ENCODE measurements at regions not wholly inside any gene's neighbourhood (a gene's known extent, or its start where the extent isn't known, plus 50 kb on each side); places are given as distances from the start of the nearest gene placed in this dataset.
A peak's percentile ranks its signal among the peaks of the same experiment; 100 is the strongest.
"Not testable (repeated sequence)": the region's sequence is repeated elsewhere in the genome, so short reads cannot be mapped to it uniquely, and the experiment has no call there.

DNA sequence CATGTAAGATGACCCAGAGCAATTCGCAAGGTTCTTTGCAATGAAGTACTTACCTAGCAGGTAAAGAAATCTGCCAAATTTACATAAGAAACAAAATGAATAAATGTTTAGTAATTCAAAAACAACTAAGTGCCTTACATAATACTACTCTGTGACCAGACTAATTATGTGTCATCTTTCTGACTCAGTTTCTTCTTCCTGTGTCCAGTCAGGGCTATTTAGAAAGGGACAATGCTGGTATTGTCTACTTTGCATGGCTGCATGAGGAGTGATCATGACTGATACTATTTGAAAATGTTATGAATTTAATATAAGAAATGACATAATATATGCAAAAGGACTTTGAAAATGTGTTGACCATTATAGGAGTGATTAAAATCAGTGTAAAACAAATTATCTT lies 210.0 kb downstream of the TMEM161B start:
- H3K4me1 ChIP-seq (ENCODE audit: control insufficient read depth, extremely low read depth, insufficient read depth, low read length): no peaks in the 10 kb centered on the region
- no peaks in the 10 kb centered on the region for H3K79me2 ChIP-seq (ENCODE audit: control insufficient read depth, insufficient read depth, low read length)
- H3K4me2 ChIP-seq (ENCODE audit: extremely low read depth, insufficient read depth, low read length): no peak overlapping the region
- no peak overlapping the region for H3K27ac ChIP-seq (ENCODE audit: insufficient read depth, low read length)
- H2AFZ ChIP-seq (ENCODE audit: low read length): no peak overlapping the region
- H3K36me3 ChIP-seq (ENCODE audit: control insufficient read depth, insufficient read depth, low read length): no peaks in the 10 kb centered on the region
- no peak overlapping the region for H3K4me3 ChIP-seq (replicated peaks in 1 of 4; ENCODE audit: control extremely low read depth in 1 of 4, insufficient read depth in 1 of 4, low read depth in 3 of 4, low read length in 4 of 4)
- no peaks in the 10 kb centered on the region for H3K27me3 ChIP-seq (ENCODE audit: control insufficient read depth, insufficient read depth, low read length)
- H3K9ac ChIP-seq (ENCODE audit: insufficient read depth, low read length): no peak overlapping the region
- no peak for TF ChIP-seq EZH2 (IDR thresholded peaks at IDR 0.05; ENCODE audit: low read length, missing control alignments)
- TF ChIP-seq, protein P1, sequence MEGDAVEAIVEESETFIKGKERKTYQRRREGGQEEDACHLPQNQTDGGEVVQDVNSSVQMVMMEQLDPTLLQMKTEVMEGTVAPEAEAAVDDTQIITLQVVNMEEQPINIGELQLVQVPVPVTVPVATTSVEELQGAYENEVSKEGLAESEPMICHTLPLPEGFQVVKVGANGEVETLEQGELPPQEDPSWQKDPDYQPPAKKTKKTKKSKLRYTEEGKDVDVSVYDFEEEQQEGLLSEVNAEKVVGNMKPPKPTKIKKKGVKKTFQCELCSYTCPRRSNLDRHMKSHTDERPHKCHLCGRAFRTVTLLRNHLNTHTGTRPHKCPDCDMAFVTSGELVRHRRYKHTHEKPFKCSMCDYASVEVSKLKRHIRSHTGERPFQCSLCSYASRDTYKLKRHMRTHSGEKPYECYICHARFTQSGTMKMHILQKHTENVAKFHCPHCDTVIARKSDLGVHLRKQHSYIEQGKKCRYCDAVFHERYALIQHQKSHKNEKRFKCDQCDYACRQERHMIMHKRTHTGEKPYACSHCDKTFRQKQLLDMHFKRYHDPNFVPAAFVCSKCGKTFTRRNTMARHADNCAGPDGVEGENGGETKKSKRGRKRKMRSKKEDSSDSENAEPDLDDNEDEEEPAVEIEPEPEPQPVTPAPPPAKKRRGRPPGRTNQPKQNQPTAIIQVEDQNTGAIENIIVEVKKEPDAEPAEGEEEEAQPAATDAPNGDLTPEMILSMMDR (conservative IDR thresholded peaks at IDR 0.05 in 1 of 2, IDR thresholded peaks at IDR 0.05 in 1 of 2; ENCODE audit: low read depth in 1 of 2, low read length in 2 of 2): no peak
- H3K9me3 ChIP-seq (ENCODE audit: control insufficient read depth, insufficient read depth, low read depth, low read length): no peaks in the 10 kb centered on the region
- no peaks in the 10 kb centered on the region for H4K20me1 ChIP-seq (ENCODE audit: control insufficient read depth, extremely low read depth, insufficient read depth, low read length)
- DNase-seq (ENCODE audit: low read depth in 2 of 2): peak in 1 of 2 donors; percentile 3

DNA sequence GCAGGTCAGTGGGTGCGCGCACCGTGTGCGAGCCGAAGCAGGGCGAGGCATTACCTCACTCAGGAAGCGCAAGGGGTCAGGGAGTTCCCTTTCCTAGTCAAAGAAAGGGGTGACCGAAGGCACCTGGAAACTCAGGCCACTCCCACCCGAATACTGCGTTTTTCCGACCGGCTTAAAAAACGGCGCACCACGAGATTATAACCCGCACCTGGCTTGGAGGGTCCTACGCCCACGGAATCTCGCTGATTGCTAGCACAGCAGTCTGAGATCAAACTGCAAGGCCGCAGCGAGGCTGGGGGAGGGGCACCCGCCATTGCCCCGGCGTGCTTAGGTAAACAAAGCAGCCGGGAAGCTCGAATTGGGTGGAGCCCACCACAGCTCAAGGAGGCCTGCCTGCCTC lies 216.2 kb downstream of the TMEM161B start:
- not testable (repeated sequence) for H3K4me2 ChIP-seq (ENCODE audit: extremely low read depth, insufficient read depth, low read length); H3K9ac ChIP-seq (ENCODE audit: insufficient read depth, low read length); H3K9me3 ChIP-seq (ENCODE audit: control insufficient read depth, insufficient read depth, low read depth, low read length); H3K27ac ChIP-seq (ENCODE audit: insufficient read depth, low read length); H4K20me1 ChIP-seq (ENCODE audit: control insufficient read depth, extremely low read depth, insufficient read depth, low read length); DNase-seq (ENCODE audit: low read depth in 2 of 2); H3K4me3 ChIP-seq (replicated peaks in 1 of 4; ENCODE audit: control extremely low read depth in 1 of 4, insufficient read depth in 1 of 4, low read depth in 3 of 4, low read length in 4 of 4); H3K79me2 ChIP-seq (ENCODE audit: control insufficient read depth, insufficient read depth, low read length); H3K27me3 ChIP-seq (ENCODE audit: control insufficient read depth, insufficient read depth, low read length); H3K4me1 ChIP-seq (ENCODE audit: control insufficient read depth, extremely low read depth, insufficient read depth, low read length); H2AFZ ChIP-seq (ENCODE audit: low read length); H3K36me3 ChIP-seq (ENCODE audit: control insufficient read depth, insufficient read depth, low read length)

DNA sequence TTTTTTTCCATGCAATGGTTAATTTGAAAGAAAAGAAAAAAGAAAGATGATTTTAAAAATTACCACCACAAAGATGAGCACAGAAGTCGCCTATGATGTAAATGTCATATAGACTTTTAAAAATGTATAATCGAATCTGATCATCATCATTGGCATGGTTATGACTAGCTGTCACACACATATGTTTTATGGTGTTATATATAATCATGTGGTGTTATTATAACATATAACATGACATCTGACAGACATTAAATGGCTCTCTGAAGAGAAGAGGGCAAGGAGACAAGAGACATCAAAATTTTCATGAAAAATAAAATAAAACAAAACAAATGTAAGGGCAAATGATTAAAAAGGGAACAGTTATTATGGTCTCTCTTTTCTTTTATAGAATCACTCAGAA lies 217.5 kb downstream of the TMEM161B start:
- H3K4me1 ChIP-seq (ENCODE audit: control insufficient read depth, extremely low read depth, insufficient read depth, low read length): no peaks in the 10 kb centered on the region
- H3K27ac ChIP-seq (ENCODE audit: insufficient read depth, low read length): no peak overlapping the region
- no peaks in the 10 kb centered on the region for H4K20me1 ChIP-seq (ENCODE audit: control insufficient read depth, extremely low read depth, insufficient read depth, low read length)
- H3K27me3 ChIP-seq (ENCODE audit: control insufficient read depth, insufficient read depth, low read length): no peaks in the 10 kb centered on the region
- no peak overlapping the region for H3K4me2 ChIP-seq (ENCODE audit: extremely low read depth, insufficient read depth, low read length)
- H3K4me3 ChIP-seq (replicated peaks in 1 of 4; ENCODE audit: control extremely low read depth in 1 of 4, insufficient read depth in 1 of 4, low read depth in 3 of 4, low read length in 4 of 4): no peak overlapping the region
- H3K36me3 ChIP-seq (ENCODE audit: control insufficient read depth, insufficient read depth, low read length): no peaks in the 10 kb centered on the region
- no peak overlapping the region for H3K9ac ChIP-seq (ENCODE audit: insufficient read depth, low read length)
- no peaks in the 10 kb centered on the region for H3K9me3 ChIP-seq (ENCODE audit: control insufficient read depth, insufficient read depth, low read depth, low read length)
- no peak for DNase-seq (ENCODE audit: low read depth in 2 of 2)
- no peak overlapping the region for H2AFZ ChIP-seq (ENCODE audit: low read length)
- no peaks in the 10 kb centered on the region for H3K79me2 ChIP-seq (ENCODE audit: control insufficient read depth, insufficient read depth, low read length)
- TF ChIP-seq EZH2 (IDR thresholded peaks at IDR 0.05; ENCODE audit: low read length, missing control alignments): no peak
- TF ChIP-seq, protein P1 (conservative IDR thresholded peaks at IDR 0.05 in 1 of 2, IDR thresholded peaks at IDR 0.05 in 1 of 2; ENCODE audit: low read depth in 1 of 2, low read length in 2 of 2): no peak
